K562 (cell line): ENCODE measurements at regions not wholly inside any gene's neighbourhood (a gene's known extent, or its start where the extent isn't known, plus 50 kb on each side); places are given as distances from the start of the nearest gene placed in this dataset.

Source experiments
- ATAC-seq: fragments of 200-7000 bp; cut with Tn5 transposase; 3 replicates; pipeline ENCODE4 v1.9.1; 2020; ENCODE audit warnings: moderate library complexity
- BruUV-seq: library from RNA; stranded (reverse); fragments of 400-500 nt; replicated peaks from 2 replicates; lab custom pipeline; 2021; lab: Mats Ljungman, UMichigan
- CTCF ChIA-PET: fragments of 300-600 bp; formaldehyde crosslinking; extraction: SDS; loops from one replicate; lab custom pipeline; 2021; ENCODE audit warnings: low intra/inter-chr PET ratio; lab: Yijun Ruan, JAX
- POLR2A ChIA-PET: fragments of 300-600, 350-650 bp; sonication (Branson Sonifier 250); formaldehyde crosslinking; extraction: SDS; loops from one replicate; lab custom pipeline; 2021; ENCODE audit warnings: antibody characterized with exemption, inconsistent platforms; lab: Yijun Ruan, JAX
- DNase-seq, 4 experiments: peaks; one replicate each; pipeline versions ENCODE4 v3.0.0 to v3.0.0-alpha.2; 2011 to 2018; ENCODE audit warnings: low spot score in 3 of 4, mixed read lengths in 3 of 4; ENCODE audit errors: extremely low read depth in 1 of 4
- FAIRE-seq: peaks from 2 replicates; lab custom pipeline; 2011; peaks lifted over from hg19 to GRCh38; lab: Jason Lieb, UNC
- H2AFZ ChIP-seq: 2 replicates; pipeline ENCODE4 v1.6.0; 2011; ENCODE audit warnings: low read depth, low read length, control low read depth, inconsistent platforms
- H3K27ac ChIP-seq: fragments of 200-600 bp; 3 replicates; pipeline ENCODE4 v1.8.0; 2011; ENCODE audit warnings: low read depth, mild to moderate bottlenecking, control low read depth, inconsistent platforms, low read length, moderate library complexity, mixed read lengths; ENCODE audit errors: extremely low read depth
- H3K27me3 ChIP-seq, 2 experiments: fragments of 300-600 bp in 1 of 2; 2 replicates in 1 of 2; 3 replicates in 1 of 2; pipeline versions ENCODE4 v1.6.0 to v1.8.0; 2011; ENCODE audit warnings: inconsistent platforms in 2 of 2, low read length in 2 of 2, mild to moderate bottlenecking in 1 of 2, mixed read lengths in 1 of 2, moderate library complexity in 1 of 2; ENCODE audit not compliant: control insufficient read depth in 2 of 2, insufficient read depth in 2 of 2
- H3K36me3 ChIP-seq: fragments of 300-600 bp; 3 replicates; pipeline ENCODE4 v1.8.0; 2011; ENCODE audit warnings: mild to moderate bottlenecking, low read length, inconsistent platforms; ENCODE audit not compliant: control insufficient read depth, insufficient read depth
- H3K4me1 ChIP-seq, 2 experiments: fragments of 200-600 bp in 1 of 2; replicated peaks in 1 of 2; 2 replicates in 1 of 2; 3 replicates in 1 of 2; pipeline versions ENCODE4 v1.5.1 to v1.8.0; 2011; ENCODE audit warnings: inconsistent platforms in 2 of 2, low read length in 2 of 2, mild to moderate bottlenecking in 1 of 2, mixed read lengths in 1 of 2, moderate library complexity in 1 of 2; ENCODE audit not compliant: control insufficient read depth in 2 of 2, insufficient read depth in 2 of 2
- H3K4me2 ChIP-seq: 2 replicates; pipeline ENCODE4 v1.6.1; 2011; ENCODE audit warnings: low read length, control low read depth, inconsistent platforms, mixed read lengths; ENCODE audit not compliant: insufficient read depth
- H3K4me3 ChIP-seq: fragments of 200-600 bp; sonication (generic), shearing (Covaris generic); 2 replicates; pipeline ENCODE4 v1.5.1; 2016; ENCODE audit warnings: control low read depth, inconsistent platforms
- H3K79me2 ChIP-seq: fragments of 200-600 bp; 3 replicates; pipeline ENCODE4 v1.8.0; 2011; ENCODE audit warnings: low read length, inconsistent platforms; ENCODE audit not compliant: control insufficient read depth, insufficient read depth
- H3K9ac ChIP-seq, 2 experiments: 2 replicates each; pipeline versions ENCODE4 v1.6.0 to v1.6.1; 2011; ENCODE audit warnings: low read depth in 2 of 2, low read length in 2 of 2, control low read depth in 1 of 2, inconsistent platforms in 1 of 2, mild to moderate bottlenecking in 1 of 2, mixed read lengths in 1 of 2; ENCODE audit not compliant: insufficient read depth in 1 of 2
- H3K9me1 ChIP-seq: one replicate; pipeline ENCODE4 v1.6.0; 2011; ENCODE audit warnings: inconsistent platforms, mild to moderate bottlenecking, low read length, moderate library complexity; ENCODE audit not compliant: control insufficient read depth, insufficient read depth
- H3K9me3 ChIP-seq: replicated peaks from 2 replicates; pipeline ENCODE4 v1.5.1; 2011; ENCODE audit warnings: low read depth, low read length, inconsistent platforms; ENCODE audit not compliant: control insufficient read depth, insufficient read depth
- H4K20me1 ChIP-seq: replicated peaks from 2 replicates; pipeline ENCODE4 v1.6.1; 2011; ENCODE audit warnings: low read length, inconsistent platforms, mixed read lengths; ENCODE audit not compliant: control insufficient read depth, insufficient read depth
- CBFA2T3 ChIP-seq: fragments of 450-650 bp; IDR thresholded peaks from 2 replicates; pipeline ENCODE4 v1.6.1; 2017
- DACH1 ChIP-seq: fragments of 450-650 bp; IDR thresholded peaks from 2 replicates; pipeline ENCODE4 v1.6.1; 2018; ENCODE audit not compliant: partially characterized antibody
- E2F8 ChIP-seq: fragments of 450-650 bp; IDR thresholded peaks from 2 replicates; pipeline ENCODE4 v1.7.1; 2018; ENCODE audit warnings: mild to moderate bottlenecking, low read depth; ENCODE audit not compliant: partially characterized antibody
- GABPA ChIP-seq: fragments of 200-800 bp; sonication (Bioruptor generic); conservative IDR thresholded peaks from 2 replicates; pipeline ENCODE4 v1.6.1; 2016; ENCODE audit warnings: low read depth, missing genetic modification characterization, missing compliant biosample characterization
- HDAC8 ChIP-seq: fragments of 450-650 bp; IDR thresholded peaks from 2 replicates; pipeline ENCODE4 v1.6.1; 2016; ENCODE audit warnings: mild to moderate bottlenecking, missing genetic modification characterization, moderate library complexity, missing compliant biosample characterization
- JUN ChIP-seq, 2 experiments: sonication (generic) in 1 of 2; formaldehyde crosslinking in 1 of 2; IDR thresholded peaks; 2 replicates each; pipeline versions ENCODE4 v1.6.1 to v1.8.0; 2012 to 2022; ENCODE audit warnings: borderline replicate concordance in 2 of 2, mild to moderate bottlenecking in 2 of 2, improper control_type of control experiment in 1 of 2, low read depth in 1 of 2, low read length in 1 of 2, missing genetic modification reagents in 1 of 2
- MTA1 ChIP-seq: fragments of 450-650 bp; IDR thresholded peaks from 2 replicates; pipeline ENCODE4 v1.6.1; 2017; ENCODE audit warnings: borderline replicate concordance
- MYC ChIP-seq, 2 experiments: fragments of 250-450 bp in 1 of 2; sonication (Bioruptor Pico) in 1 of 2; IDR thresholded peaks; 2 replicates each; pipeline versions ENCODE4 v1.5.1 to v1.6.1; 2012 to 2021; ENCODE audit warnings: low read depth in 2 of 2, borderline replicate concordance in 1 of 2, improper control_type of control experiment in 1 of 2, low read length in 1 of 2, mild to moderate bottlenecking in 1 of 2, moderate library complexity in 1 of 2
- PBX2 ChIP-seq, 2 experiments: IDR thresholded peaks in 1 of 2; conservative IDR thresholded peaks in 1 of 2; 2 replicates each; pipeline ENCODE4 v1.6.1; 2016; ENCODE audit warnings: low read depth in 2 of 2, mild to moderate bottlenecking in 1 of 2, missing compliant biosample characterization in 1 of 2, missing genetic modification characterization in 1 of 2, moderate library complexity in 1 of 2
- RBBP5 ChIP-seq: fragments of 200-600 bp; sonication (generic); IDR thresholded peaks from 2 replicates; pipeline ENCODE4 v1.6.1; 2012; ENCODE audit warnings: borderline replicate concordance, mild to moderate bottlenecking, low read length, control low read depth, inconsistent platforms; ENCODE audit not compliant: insufficient read depth, poor library complexity, severe bottlenecking
- ZNF174 ChIP-seq: fragments of 250-450 bp; sonication (Bioruptor Pico); IDR thresholded peaks from 2 replicates; pipeline ENCODE4 v1.4.0; 2020; ENCODE audit warnings: mild to moderate bottlenecking
- ZNF263 ChIP-seq: sonication (generic); formaldehyde crosslinking; IDR thresholded peaks from 2 replicates; pipeline ENCODE4 v1.8.0; 2022; ENCODE audit warnings: mild to moderate bottlenecking, missing genetic modification reagents, borderline replicate concordance
- ZNF282 ChIP-seq: sonication (generic); formaldehyde crosslinking; IDR thresholded peaks from 2 replicates; pipeline ENCODE4 v1.8.1; 2023; ENCODE audit warnings: missing genetic modification reagents
- ZNF551 ChIP-seq: fragments of 250-450 bp; sonication (Bioruptor Pico); IDR thresholded peaks from 2 replicates; pipeline ENCODE4 v1.5.0; 2021; ENCODE audit warnings: mild to moderate bottlenecking, moderate library complexity
- ZNF778 ChIP-seq: fragments of 450-650 bp; formaldehyde crosslinking; IDR thresholded peaks from 2 replicates; pipeline ENCODE4 v1.4.0; 2020; ENCODE audit warnings: mild to moderate bottlenecking, moderate library complexity
- ZNF79 ChIP-seq: fragments of 250-450 bp; sonication (Bioruptor Pico); IDR thresholded peaks from 2 replicates; pipeline ENCODE4 v1.4.0; 2020; ENCODE audit warnings: low read depth, mild to moderate bottlenecking, moderate library complexity
- WGBS: fragments of 100-300 bp; shearing (Covaris generic); methylation state at CpG from one replicate; pipeline ENCODE4 v1.1.6; 2016; ENCODE audit warnings: low coverage, mixed read lengths; ENCODE audit not compliant: insufficient coverage; ENCODE audit errors: missing lambda C conversion rate; 5-methylcytosine and 5-hydroxymethylcytosine counted together
- in situ Hi-C: fragments of 300-500 bp; cut with MboI; formaldehyde crosslinking; loops from 4 replicates; pipeline ENCODE4 v1.15.0; 2018; ENCODE audit warnings: inconsistent platforms, mixed read lengths
- intact Hi-C: fragments of 100-400 bp; cut with micrococcal nuclease; formaldehyde crosslinking; loops from 2 replicates; pipeline ENCODE4 v1.14.2; 2022

- Histone ChIP-seq H3K36me3 (no peaks in the 10 kb centered on the region), H4K20me1 (no peaks in the 10 kb centered on the region), H3K27me3 (no peaks in the 10 kb centered on the region), H3K4me2 (no peak overlapping the region), H3K9me3 (no peaks in the 10 kb centered on the region), H3K4me1 (no peaks in the 10 kb centered on the region), H3K9me1 (no peaks in the 10 kb centered on the region), H2AFZ (no peak overlapping the region), H3K79me2 (no peaks in the 10 kb centered on the region), H3K27ac (no peak overlapping the region), H3K9ac (no peak overlapping the region), H3K4me3 (no peak overlapping the region)
- CTCF ChIA-PET: no interaction called here
- ATAC-seq (no peak), DNase-seq (no peak), FAIRE-seq (no peak)
- no TSS peak for BruUV-seq
- in situ Hi-C loops (no loop called here), intact Hi-C loops (no loop called here)
- POLR2A ChIA-PET: no interaction called here
- WGBS: 0% methylated on average over 9 of the region's 9 CpGs
- TF ChIP-seq ZNF778 (CRISPR knock-in tag): no peak
- no peak for TF ChIP-seq E2F8
- TF ChIP-seq CBFA2T3: no peak
- TF ChIP-seq GABPA (tag): no peak
- no peak for TF ChIP-seq DACH1
- TF ChIP-seq ZNF263 (CRISPR knock-in tag): no peak
- no peak for TF ChIP-seq MTA1
- TF ChIP-seq JUN (IDR thresholded peaks at IDR 0.05; ENCODE audit: borderline replicate concordance, low read depth, low read length): no peak
- no peak for TF ChIP-seq JUN (CRISPR knock-in tag; IDR thresholded peaks at IDR 0.05; ENCODE audit: borderline replicate concordance)
- TF ChIP-seq HDAC8 (tag): no peak
- TF ChIP-seq MYC (IDR thresholded peaks at IDR 0.05; ENCODE audit: low read depth, low read length): no peak
- no peak for TF ChIP-seq MYC (CRISPR knock-in tag; IDR thresholded peaks at IDR 0.05; ENCODE audit: borderline replicate concordance, low read depth)
- no peak for TF ChIP-seq RBBP5
- TF ChIP-seq ZNF282: no peak
- TF ChIP-seq PBX2 (CRISPR knock-in tag; IDR thresholded peaks at IDR 0.05; ENCODE audit: low read depth): no peak
- TF ChIP-seq PBX2 (tag; conservative IDR thresholded peaks at IDR 0.05; ENCODE audit: low read depth): no peak
- no peak for TF ChIP-seq ZNF174 (CRISPR knock-in tag)
- TF ChIP-seq ZNF79 (CRISPR knock-in tag): no peak
- TF ChIP-seq ZNF551 (CRISPR knock-in tag): no peak
Measured at GRCh38 chr1:208387908-208388811, 144.0 kb upstream of the PLXNA2 start.
